Natural killer cell (primary cell): ENCODE measurements at regions not wholly inside any gene's neighbourhood (a gene's known extent, or its start where the extent isn't known, plus 50 kb on each side); places are given as distances from the start of the nearest gene placed in this dataset.

ENCODE experiments used
- ATAC-seq, 3 donors: fragments of 150-1000 bp in 2 of 3; fragments of 200-7000 bp in 1 of 3; cut with Tn5 transposase; 1 replicate in 1 of 3; 2 replicates in 2 of 3; pipeline ENCODE4 v1.10.0; 2021; ENCODE audit warnings: mild to moderate bottlenecking in 2 of 3, moderate library complexity in 2 of 3
- DNase-seq, 2 donors: peaks; one replicate each; pipeline versions ENCODE4 v3.0.0 to v3.0.0-alpha.2; 2013 to 2021; ENCODE audit warnings: mixed read lengths in 1 of 2
- H3K27ac ChIP-seq: one replicate; pipeline ENCODE4 v1.5.1; 2013; ENCODE audit warnings: mild to moderate bottlenecking, low read length
- H3K27me3 ChIP-seq: one replicate; pipeline ENCODE4 v1.6.1; 2013; ENCODE audit warnings: low read length; ENCODE audit not compliant: control insufficient read depth, insufficient read depth
- H3K36me3 ChIP-seq: one replicate; pipeline ENCODE4 v1.6.1; 2013; ENCODE audit warnings: low read length; ENCODE audit not compliant: control insufficient read depth, insufficient read depth
- H3K4me1 ChIP-seq: one replicate; pipeline ENCODE4 v1.6.1; 2013; ENCODE audit warnings: low read length; ENCODE audit not compliant: control insufficient read depth, insufficient read depth
- H3K4me3 ChIP-seq: one replicate; pipeline ENCODE4 v1.5.1; 2013; ENCODE audit warnings: low read length
- H3K9me3 ChIP-seq: one replicate; pipeline ENCODE4 v1.6.1; 2013; ENCODE audit warnings: low read length; ENCODE audit not compliant: control insufficient read depth, insufficient read depth
- H3K27ac Mint-ChIP-seq, 2 donors: one replicate each; pipeline ENCODE4 v1.8.0; 2022; ENCODE audit warnings: mild to moderate bottlenecking in 2 of 2, mixed read lengths in 2 of 2, moderate library complexity in 1 of 2
- H3K27me3 Mint-ChIP-seq, 2 donors: one replicate each; pipeline ENCODE4 v1.8.0; 2022; ENCODE audit warnings: low read depth in 2 of 2, mixed read lengths in 2 of 2
- H3K36me3 Mint-ChIP-seq: one replicate; pipeline ENCODE4 v1.8.0; 2022; ENCODE audit warnings: mixed read lengths
- H3K4me1 Mint-ChIP-seq, 2 donors: one replicate each; pipeline ENCODE4 v1.8.0; 2022; ENCODE audit warnings: mixed read lengths in 2 of 2
- H3K4me3 Mint-ChIP-seq: one replicate; pipeline ENCODE4 v1.8.0; 2022; ENCODE audit warnings: mild to moderate bottlenecking, moderate library complexity, mixed read lengths
- H3K9me3 Mint-ChIP-seq, 2 donors: one replicate each; pipeline ENCODE4 v1.8.0; 2022; ENCODE audit warnings: mixed read lengths in 2 of 2
- WGBS: methylation state at CpG from one replicate; pipeline ENCODE4 v1.1.7; 2013; ENCODE audit warnings: missing lambda C conversion rate; ENCODE audit not compliant: insufficient coverage; 5-methylcytosine and 5-hydroxymethylcytosine counted together
- intact Hi-C: fragments of 100-400 bp; cut with micrococcal nuclease; formaldehyde crosslinking; loops from one replicate; pipeline ENCODE4 v1.14.2; 2022
- TF ChIP-seq, protein P1 (sequence below): fragments of 200-600 bp; IDR thresholded peaks from one replicate; pipeline ENCODE4 v1.8.0; 2022; ENCODE audit warnings: antibody characterized with exemption

DNA sequence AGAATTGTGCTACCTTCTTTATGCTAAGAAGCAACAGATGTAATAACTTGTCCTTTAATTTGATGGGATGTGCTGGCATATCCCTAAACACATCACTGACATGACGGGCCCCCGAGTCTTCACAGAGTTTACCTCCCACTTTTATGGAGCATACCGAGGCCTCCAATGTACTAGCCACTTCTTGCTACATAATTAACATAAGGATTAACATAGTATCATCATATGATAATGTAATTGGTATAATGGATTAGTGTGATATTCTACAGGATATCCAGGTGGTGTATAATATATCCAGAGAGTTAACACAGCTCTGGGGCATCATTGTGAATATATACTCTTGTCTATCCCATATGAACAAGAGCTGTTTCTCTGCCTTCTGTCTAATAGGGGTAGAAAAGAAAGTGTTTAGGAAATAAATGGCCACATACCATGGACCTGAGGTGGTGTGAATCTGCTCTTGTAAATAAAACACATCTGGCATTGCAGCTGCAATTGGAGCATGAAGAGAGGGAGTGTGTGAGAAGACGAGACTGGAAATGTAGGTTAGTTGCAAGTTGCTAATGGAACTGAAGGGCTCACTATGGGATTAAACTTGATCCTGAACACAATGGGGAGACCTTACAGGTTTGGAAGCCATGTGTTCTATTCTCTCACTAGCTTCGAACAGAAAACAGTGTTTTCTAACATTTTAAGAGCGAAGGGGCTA is 102.3 kb downstream of the IYD start:
- no peak overlapping the region for H3K4me3 ChIP-seq
- no peaks in the 10 kb centered on the region for H3K4me1 Mint-ChIP-seq
- DNase-seq (no peak), ATAC-seq (no peak)
- intact Hi-C loops: no loop called here
- no peaks in the 10 kb centered on the region for H3K36me3 ChIP-seq
- TF ChIP-seq, protein P1, sequence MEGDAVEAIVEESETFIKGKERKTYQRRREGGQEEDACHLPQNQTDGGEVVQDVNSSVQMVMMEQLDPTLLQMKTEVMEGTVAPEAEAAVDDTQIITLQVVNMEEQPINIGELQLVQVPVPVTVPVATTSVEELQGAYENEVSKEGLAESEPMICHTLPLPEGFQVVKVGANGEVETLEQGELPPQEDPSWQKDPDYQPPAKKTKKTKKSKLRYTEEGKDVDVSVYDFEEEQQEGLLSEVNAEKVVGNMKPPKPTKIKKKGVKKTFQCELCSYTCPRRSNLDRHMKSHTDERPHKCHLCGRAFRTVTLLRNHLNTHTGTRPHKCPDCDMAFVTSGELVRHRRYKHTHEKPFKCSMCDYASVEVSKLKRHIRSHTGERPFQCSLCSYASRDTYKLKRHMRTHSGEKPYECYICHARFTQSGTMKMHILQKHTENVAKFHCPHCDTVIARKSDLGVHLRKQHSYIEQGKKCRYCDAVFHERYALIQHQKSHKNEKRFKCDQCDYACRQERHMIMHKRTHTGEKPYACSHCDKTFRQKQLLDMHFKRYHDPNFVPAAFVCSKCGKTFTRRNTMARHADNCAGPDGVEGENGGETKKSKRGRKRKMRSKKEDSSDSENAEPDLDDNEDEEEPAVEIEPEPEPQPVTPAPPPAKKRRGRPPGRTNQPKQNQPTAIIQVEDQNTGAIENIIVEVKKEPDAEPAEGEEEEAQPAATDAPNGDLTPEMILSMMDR: no peak
- no peaks in the 10 kb centered on the region for H3K36me3 Mint-ChIP-seq
- 93% methylated on average over 5 of the region's 6 CpGs for WGBS
- no peak overlapping the region for H3K27ac ChIP-seq
- peaks cover 0 to 2% of the 10 kb centered on the region in 2 donors for H3K9me3 Mint-ChIP-seq
- no peak overlapping the region for H3K4me3 Mint-ChIP-seq
- no peaks in the 10 kb centered on the region for H3K27me3 ChIP-seq
- peaks cover 0 to 2% of the 10 kb centered on the region in 2 donors for H3K27me3 Mint-ChIP-seq
- H3K27ac Mint-ChIP-seq: no peak overlapping the region
- no peaks in the 10 kb centered on the region for H3K4me1 ChIP-seq
- no peaks in the 10 kb centered on the region for H3K9me3 ChIP-seq

DNA sequence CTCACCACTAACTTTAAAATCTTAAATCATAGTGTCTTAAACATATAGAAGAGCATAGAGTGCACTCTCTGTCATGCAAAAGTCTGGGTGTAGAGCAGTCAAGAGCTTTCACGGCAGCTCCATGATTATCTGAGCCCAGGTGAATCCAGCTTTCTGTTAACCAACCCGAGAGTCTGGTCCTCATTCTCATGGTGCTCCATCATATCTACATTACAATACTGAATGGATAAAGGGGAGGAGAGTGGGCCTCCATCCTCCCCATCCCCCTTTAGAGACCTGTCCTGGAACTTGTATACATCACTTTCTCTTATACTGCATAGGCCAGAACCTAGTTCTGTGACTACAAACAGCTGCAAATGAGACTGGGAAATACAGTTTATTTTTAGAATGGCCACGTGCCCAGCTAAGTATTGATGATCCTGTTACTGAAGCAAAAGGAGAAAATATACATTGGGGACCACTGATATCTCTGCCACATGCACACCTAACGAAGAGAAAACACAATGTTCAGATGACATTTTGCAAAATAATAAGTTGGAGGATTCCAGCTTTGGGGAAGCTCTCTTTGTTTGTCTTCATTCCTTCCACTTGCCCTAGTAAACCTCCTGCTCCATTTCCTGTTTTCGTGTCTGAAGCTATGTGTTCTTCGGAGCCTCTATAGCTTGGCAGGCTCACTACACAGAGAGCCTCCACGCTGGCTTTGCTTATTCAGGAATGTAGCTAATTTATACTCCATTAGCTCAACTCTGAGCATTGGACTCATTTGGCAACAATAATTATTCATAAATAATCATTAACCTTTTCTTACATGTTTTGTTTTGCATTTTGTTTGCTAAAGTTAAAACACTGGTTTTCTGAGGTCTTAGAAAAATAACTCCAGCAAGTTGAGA is 110.1 kb downstream of the IYD start:
- H3K9me3 Mint-ChIP-seq: peaks cover 0 to 3% of the 10 kb centered on the region in 2 donors
- H3K4me1 Mint-ChIP-seq: no peaks in the 10 kb centered on the region
- Histone ChIP-seq H3K27ac (no peak overlapping the region), H3K9me3 (no peaks in the 10 kb centered on the region), H3K36me3 (no peaks in the 10 kb centered on the region), H3K27me3 (no peaks in the 10 kb centered on the region), H3K4me3 (no peak overlapping the region), H3K4me1 (no peaks in the 10 kb centered on the region)
- TF ChIP-seq, protein P1: no peak
- no peak for ATAC-seq
- no peaks in the 10 kb centered on the region for H3K36me3 Mint-ChIP-seq
- H3K4me3 Mint-ChIP-seq: no peak overlapping the region
- H3K27ac Mint-ChIP-seq: no peak overlapping the region
- intact Hi-C loops: no loop called here
- WGBS: 70% methylated on average over 6 of the region's 7 CpGs
- peaks cover 4 to 28% of the 10 kb centered on the region in 2 donors for H3K27me3 Mint-ChIP-seq
- no peak for DNase-seq

DNA sequence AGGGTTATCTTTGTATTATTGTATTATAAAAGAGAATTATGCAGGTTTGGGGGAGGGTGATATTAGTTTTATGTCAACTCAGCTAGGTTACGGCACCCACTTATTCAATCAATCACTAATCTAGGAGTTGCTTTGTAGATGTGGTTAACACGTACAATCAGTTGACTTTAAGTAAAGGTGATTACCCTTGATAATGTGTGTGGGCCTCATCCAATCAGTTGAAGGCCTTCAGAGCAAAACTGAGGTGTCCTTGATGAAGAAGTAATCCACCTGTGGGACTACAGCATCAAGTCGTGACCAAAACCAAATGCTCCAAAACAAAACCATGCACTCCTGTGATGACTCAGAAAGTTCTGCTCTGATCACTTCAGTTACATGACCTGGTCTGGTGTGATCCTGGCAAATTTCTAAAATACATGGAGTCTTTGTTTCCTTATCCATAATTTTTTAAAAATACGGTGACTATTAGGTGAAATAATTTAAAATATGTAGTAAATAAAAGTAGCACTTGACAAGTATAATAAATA is 114.1 kb downstream of the IYD start:
- intact Hi-C loops: no loop called here
- TF ChIP-seq, protein P1: no peak
- Mint-ChIP-seq H3K4me3 (no peak overlapping the region), H3K4me1 (no peaks in the 10 kb centered on the region), H3K36me3 (no peaks in the 10 kb centered on the region), H3K27me3 (peaks cover 11 to 34% of the 10 kb centered on the region in 2 donors), H3K9me3 (peaks cover 0 to 3% of the 10 kb centered on the region in 2 donors), H3K27ac (no peak overlapping the region)
- ATAC-seq (no peak), DNase-seq (no peak)
- Histone ChIP-seq H3K4me3 (no peak overlapping the region), H3K27me3 (no peaks in the 10 kb centered on the region), H3K36me3 (no peaks in the 10 kb centered on the region), H3K9me3 (no peaks in the 10 kb centered on the region), H3K4me1 (no peaks in the 10 kb centered on the region), H3K27ac (no peak overlapping the region)
- 78% methylated on average over 2 of the region's 4 CpGs for WGBS
